H9 (cell line): ENCODE measurements at regions not wholly inside any gene's neighbourhood (a gene's known extent, or its start where the extent isn't known, plus 50 kb on each side); places are given as distances from the start of the nearest gene placed in this dataset.

Experiments used
- DNase-seq: peaks from one replicate; pipeline ENCODE4 v3.0.0-alpha.2; 2017
- H2AFZ ChIP-seq: one replicate; pipeline ENCODE4 v1.6.1; 2013; ENCODE audit warnings: mild to moderate bottlenecking, low read length, control low read depth, moderate library complexity
- H2AK5ac ChIP-seq: 2 replicates; pipeline ENCODE4 v1.6.1; 2013; ENCODE audit warnings: low read length, control low read depth, mixed read lengths; ENCODE audit not compliant: insufficient read length
- H2BK120ac ChIP-seq: one replicate; pipeline ENCODE4 v1.6.1; 2013; ENCODE audit warnings: low read depth, mild to moderate bottlenecking, low read length, control low read depth, inconsistent platforms; ENCODE audit not compliant: poor library complexity, severe bottlenecking
- H2BK12ac ChIP-seq: 2 replicates; pipeline ENCODE4 v1.6.1; 2013; ENCODE audit warnings: low read length, control low read depth, mixed read lengths, low read depth; ENCODE audit not compliant: insufficient read length
- H2BK15ac ChIP-seq: 2 replicates; pipeline ENCODE4 v1.6.1; 2013; ENCODE audit warnings: low read depth, low read length, control low read depth
- H2BK20ac ChIP-seq: one replicate; pipeline ENCODE4 v1.6.1; 2013; ENCODE audit warnings: low read depth, mild to moderate bottlenecking, low read length, control low read depth, inconsistent platforms; ENCODE audit not compliant: poor library complexity, severe bottlenecking
- H2BK5ac ChIP-seq: 2 replicates; pipeline ENCODE4 v1.6.1; 2013; ENCODE audit warnings: low read length, control low read depth, mixed read lengths; ENCODE audit not compliant: insufficient read length
- H3K14ac ChIP-seq: 2 replicates; pipeline ENCODE4 v1.6.1; 2013; ENCODE audit warnings: low read length, control low read depth; ENCODE audit not compliant: insufficient read depth
- H3K18ac ChIP-seq: 2 replicates; pipeline ENCODE4 v1.6.1; 2013; ENCODE audit warnings: low read depth, mild to moderate bottlenecking, mixed read lengths, low read length, control low read depth; ENCODE audit not compliant: insufficient read length
- H3K23ac ChIP-seq: 2 replicates; pipeline ENCODE4 v1.6.1; 2013; ENCODE audit warnings: low read length, control low read depth, mixed read lengths, low read depth; ENCODE audit not compliant: insufficient read length
- H3K23me2 ChIP-seq: 2 replicates; pipeline ENCODE4 v1.6.1; 2013; ENCODE audit warnings: low read depth, mild to moderate bottlenecking, mixed read lengths, low read length, control low read depth; ENCODE audit not compliant: insufficient read length, poor library complexity, severe bottlenecking
- H3K27ac ChIP-seq: 2 replicates; pipeline ENCODE4 v1.5.1; 2013; ENCODE audit warnings: low read length, control low read depth, mixed read lengths, low read depth; ENCODE audit not compliant: insufficient read length
- H3K27me3 ChIP-seq: 2 replicates; pipeline ENCODE4 v1.6.1; 2013; ENCODE audit warnings: low read length, control low read depth, inconsistent platforms; ENCODE audit not compliant: insufficient read depth
- H3K4ac ChIP-seq: 2 replicates; pipeline ENCODE4 v1.6.1; 2013; ENCODE audit warnings: low read depth, mild to moderate bottlenecking, control low read depth, inconsistent platforms, low read length, moderate library complexity
- H3K4me1 ChIP-seq: 2 replicates; pipeline ENCODE4 v1.6.1; 2013; ENCODE audit warnings: low read length, control low read depth, inconsistent platforms; ENCODE audit not compliant: insufficient read depth
- H3K4me2 ChIP-seq: 2 replicates; pipeline ENCODE4 v1.6.1; 2013; ENCODE audit warnings: low read length, control low read depth, mixed read lengths; ENCODE audit not compliant: insufficient read length, insufficient read depth
- H3K56ac ChIP-seq: 2 replicates; pipeline ENCODE4 v1.6.1; 2013; ENCODE audit warnings: low read depth, mild to moderate bottlenecking, mixed read lengths, low read length, control low read depth; ENCODE audit not compliant: insufficient read length
- H3K79me1 ChIP-seq: 2 replicates; pipeline ENCODE4 v1.6.1; 2013; ENCODE audit warnings: low read depth, mild to moderate bottlenecking, moderate library complexity, low read length, control low read depth, inconsistent platforms; ENCODE audit not compliant: insufficient read depth, poor library complexity, severe bottlenecking
- H3K79me2 ChIP-seq: 2 replicates; pipeline ENCODE4 v1.6.1; 2013; ENCODE audit warnings: low read length, control low read depth, inconsistent platforms; ENCODE audit not compliant: insufficient read depth
- H3K9ac ChIP-seq: 2 replicates; pipeline ENCODE4 v1.6.1; 2013; ENCODE audit warnings: low read length, control low read depth, mixed read lengths; ENCODE audit not compliant: insufficient read length; ENCODE audit errors: extremely low read depth
- H3K9me3 ChIP-seq: one replicate; pipeline ENCODE4 v1.6.1; 2013; ENCODE audit warnings: low read depth, low read length, inconsistent platforms; ENCODE audit not compliant: control insufficient read depth
- H3T11ph ChIP-seq: one replicate; pipeline ENCODE4 v1.6.1; 2013; ENCODE audit warnings: mild to moderate bottlenecking, low read length, control low read depth, inconsistent platforms
- H4K20me1 ChIP-seq: one replicate; pipeline ENCODE4 v1.6.1; 2013; ENCODE audit not compliant: control insufficient read depth, insufficient read length, insufficient read depth
- H4K5ac ChIP-seq: 2 replicates; pipeline ENCODE4 v1.6.1; 2013; ENCODE audit warnings: low read depth, mild to moderate bottlenecking, mixed read lengths, low read length, control low read depth; ENCODE audit not compliant: insufficient read length
- H4K8ac ChIP-seq: replicated peaks from 2 replicates; pipeline ENCODE4 v1.6.1; 2013; ENCODE audit warnings: low read length, control low read depth, mixed read lengths, low read depth; ENCODE audit not compliant: insufficient read length
- H4K91ac ChIP-seq: 2 replicates; pipeline ENCODE4 v1.6.1; 2013; ENCODE audit warnings: low read depth, mild to moderate bottlenecking, moderate library complexity, mixed read lengths, low read length, control low read depth; ENCODE audit not compliant: insufficient read length
- H3K27ac Mint-ChIP-seq, 3 experiments: 2 replicates in 2 of 3; 3 replicates in 1 of 3; pipeline ENCODE4 v1.8.0; 2020 to 2021; ENCODE audit warnings: mixed read lengths in 3 of 3, mild to moderate bottlenecking in 1 of 3, moderate library complexity in 1 of 3
- H3K27me3 Mint-ChIP-seq: 2 replicates; pipeline ENCODE4 v1.8.0; 2021; ENCODE audit warnings: low read depth, mild to moderate bottlenecking, moderate library complexity, mixed read lengths
- H3K36me3 Mint-ChIP-seq, 3 experiments: 2 replicates in 2 of 3; 3 replicates in 1 of 3; pipeline ENCODE4 v1.8.0; 2020 to 2021; ENCODE audit warnings: low read depth in 3 of 3, mixed read lengths in 3 of 3; ENCODE audit not compliant: insufficient read depth in 1 of 3
- H3K4me1 Mint-ChIP-seq, 2 experiments: 2 replicates each; pipeline ENCODE4 v1.8.0; 2020; ENCODE audit warnings: mixed read lengths in 2 of 2
- H3K4me3 Mint-ChIP-seq, 2 experiments: 2 replicates in 1 of 2; 3 replicates in 1 of 2; pipeline ENCODE4 v1.8.0; 2020 to 2021; ENCODE audit warnings: mild to moderate bottlenecking in 2 of 2, mixed read lengths in 2 of 2, moderate library complexity in 1 of 2
- H3K9me3 Mint-ChIP-seq, 2 experiments: 2 replicates in 1 of 2; 3 replicates in 1 of 2; pipeline ENCODE4 v1.8.0; 2020; ENCODE audit warnings: mild to moderate bottlenecking in 2 of 2, mixed read lengths in 2 of 2, moderate library complexity in 1 of 2
- WGBS: extraction: QIAGEN DNeasy Blood & Tissue Kit; methylation state at CpG from one replicate; pipeline ENCODE4 v1.1.7; 2013; ENCODE audit warnings: missing lambda C conversion rate, low lambda C conversion rate, mixed read lengths; ENCODE audit not compliant: insufficient read length; ENCODE audit errors: extremely low coverage; 5-methylcytosine and 5-hydroxymethylcytosine counted together
- TF ChIP-seq, protein P1 (sequence below): fragments of 200-600 bp; sonication (generic); conservative IDR thresholded peaks from 3 replicates; pipeline ENCODE4 v1.8.0; 2021; ENCODE audit warnings: antibody characterized with exemption, mild to moderate bottlenecking

DNA sequence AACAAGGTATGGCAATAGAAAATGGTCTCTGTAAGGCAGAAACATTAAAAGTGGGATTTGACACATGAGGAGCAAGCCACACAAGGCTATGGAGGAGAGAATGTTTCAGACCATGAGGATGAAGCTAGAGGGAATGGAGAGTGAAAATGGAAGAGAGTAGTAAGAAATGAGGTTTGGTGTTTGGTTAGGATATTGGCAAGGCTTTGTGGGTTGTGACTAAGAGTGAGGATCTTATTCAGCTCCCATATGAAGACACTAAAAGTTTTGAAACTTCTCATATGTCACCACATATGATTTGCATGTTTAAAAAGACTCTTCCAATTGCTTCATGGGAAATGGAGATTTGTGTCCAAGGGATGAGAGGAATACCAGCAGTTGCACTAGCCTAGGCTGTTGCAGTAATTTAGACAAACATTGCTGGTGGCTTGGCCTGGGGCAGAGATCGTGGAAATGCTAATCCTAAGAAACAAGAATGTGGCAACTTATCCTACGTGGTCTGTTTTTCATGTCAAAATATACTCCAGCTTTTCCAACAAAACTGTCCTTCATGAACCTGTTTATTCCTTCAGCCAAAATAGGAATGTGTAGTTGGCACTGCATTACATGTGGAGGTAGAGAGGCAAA is 749.0 kb downstream of the PDCD6IP start:
- Histone ChIP-seq H3K23ac (no peak overlapping the region), H3K9me3 (no peaks in the 10 kb centered on the region), H4K20me1 (no peaks in the 10 kb centered on the region), H3K79me2 (no peaks in the 10 kb centered on the region), H2BK20ac (no peak overlapping the region), H3K79me1 (no peaks in the 10 kb centered on the region), H2BK120ac (no peak overlapping the region), H4K8ac (no peak overlapping the region), H3K4ac (no peak overlapping the region), H3K27ac (no peak overlapping the region), H3K56ac (no peak overlapping the region), H3T11ph (no peak overlapping the region), H3K27me3 (no peaks in the 10 kb centered on the region), H3K4me2 (no peak overlapping the region), H2BK12ac (no peak overlapping the region), H4K5ac (no peak overlapping the region), H2AK5ac (no peak overlapping the region), H2BK5ac (no peak overlapping the region), H2AFZ (no peak overlapping the region), H4K91ac (no peak overlapping the region), H2BK15ac (no peak overlapping the region), H3K23me2 (no peaks in the 10 kb centered on the region), H3K18ac (no peak overlapping the region), H3K14ac (no peak overlapping the region), H3K9ac (no peak overlapping the region), H3K4me1 (peaks cover 2% of the 10 kb centered on the region; the same call in 1 of the 2 replicates)
- Mint-ChIP-seq H3K9me3 (no peaks in the 10 kb centered on the region), H3K27me3 (no peaks in the 10 kb centered on the region), H3K4me1 (peaks cover 4 to 10% of the 10 kb centered on the region in 2 experiments; a peak in 3 of 4 replicates), H3K27ac (no peak overlapping the region), H3K4me3 (no peak overlapping the region), H3K36me3 (peaks cover 0 to 2% (median 0%) of the 10 kb centered on the region in 3 experiments; a peak in 2 of 7 replicates)
- TF ChIP-seq, protein P1, sequence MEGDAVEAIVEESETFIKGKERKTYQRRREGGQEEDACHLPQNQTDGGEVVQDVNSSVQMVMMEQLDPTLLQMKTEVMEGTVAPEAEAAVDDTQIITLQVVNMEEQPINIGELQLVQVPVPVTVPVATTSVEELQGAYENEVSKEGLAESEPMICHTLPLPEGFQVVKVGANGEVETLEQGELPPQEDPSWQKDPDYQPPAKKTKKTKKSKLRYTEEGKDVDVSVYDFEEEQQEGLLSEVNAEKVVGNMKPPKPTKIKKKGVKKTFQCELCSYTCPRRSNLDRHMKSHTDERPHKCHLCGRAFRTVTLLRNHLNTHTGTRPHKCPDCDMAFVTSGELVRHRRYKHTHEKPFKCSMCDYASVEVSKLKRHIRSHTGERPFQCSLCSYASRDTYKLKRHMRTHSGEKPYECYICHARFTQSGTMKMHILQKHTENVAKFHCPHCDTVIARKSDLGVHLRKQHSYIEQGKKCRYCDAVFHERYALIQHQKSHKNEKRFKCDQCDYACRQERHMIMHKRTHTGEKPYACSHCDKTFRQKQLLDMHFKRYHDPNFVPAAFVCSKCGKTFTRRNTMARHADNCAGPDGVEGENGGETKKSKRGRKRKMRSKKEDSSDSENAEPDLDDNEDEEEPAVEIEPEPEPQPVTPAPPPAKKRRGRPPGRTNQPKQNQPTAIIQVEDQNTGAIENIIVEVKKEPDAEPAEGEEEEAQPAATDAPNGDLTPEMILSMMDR = no peak
- DNase-seq = no peak
- WGBS = no CpG with 5 or more reads among the region's 2 CpGs
